ENCODE measurements at regions not wholly inside any gene's neighbourhood (a gene's known extent, or its start where the extent isn't known, plus 50 kb on each side); places are given as distances from the start of the nearest gene placed in this dataset.

GRCh38 chr15:87748483-87748882 is 508.1 kb downstream of the NTRK3 start:
- POLR2A ChIA-PET, result no interaction called here
- BruUV-seq (replicated peaks), result no TSS peak
- Histone ChIP-seq H3K4me1 (ENCODE audit: control insufficient read depth, insufficient read depth, low read length) (no peaks in the 10 kb centered on the region), H3K27me3 (ENCODE audit: control insufficient read depth, insufficient read depth, low read length) (no peaks in the 10 kb centered on the region), H3K36me3 (ENCODE audit: control insufficient read depth, insufficient read depth, low read length) (no peaks in the 10 kb centered on the region), H3K27ac (ENCODE audit: low read length) (no peak overlapping the region), H3K4me3 (ENCODE audit: low read depth in 2 of 2, low read length in 2 of 2) (no peak overlapping the region), H3K9me3 (ENCODE audit: control insufficient read depth, insufficient read depth, low read depth, low read length) (no peaks in the 10 kb centered on the region; the same call in 1 of the 2 replicates)
- CTCF ChIA-PET, result no interaction called here
- intact Hi-C loops (cut with micrococcal nuclease; ENCODE audit: unreplicated experiment) (no loop called here), in situ Hi-C loops (cut with HindIII; ENCODE audit: low pct_unique_long_range_greater_than_20kb, low sequenced_read_pairs) (no loop called here)
- ATAC-seq, result no peak
- no peak for TF ChIP-seq SIN3A (IDR thresholded peaks at IDR 0.05; ENCODE audit: borderline replicate concordance, insufficient read depth, low read depth, low read length)
- no peak for TF ChIP-seq TCF7L2 (IDR thresholded peaks at IDR 0.05; ENCODE audit: low read depth, low read length)
- TF ChIP-seq POLR2AphosphoS5 (IDR thresholded peaks at IDR 0.05; ENCODE audit: low read depth, low read length), result no peak
- TF ChIP-seq REST (IDR thresholded peaks at IDR 0.05; ENCODE audit: insufficient read depth in 1 of 2, low read depth in 2 of 2, low read length in 1 of 2), result no peak
- no peak for TF ChIP-seq CTCF (IDR thresholded peaks at IDR 0.05)
- DNase-seq (ENCODE audit: low read depth, low spot score), result no peak

- no peak overlapping the region for H3K27ac ChIP-seq (ENCODE audit: low read length)
- no peak for ATAC-seq
- intact Hi-C loops (cut with micrococcal nuclease; ENCODE audit: unreplicated experiment), result no loop called here
- no peaks in the 10 kb centered on the region for H3K4me1 ChIP-seq (ENCODE audit: control insufficient read depth, insufficient read depth, low read length)
- no TSS peak for BruUV-seq (replicated peaks)
- in situ Hi-C loops (cut with HindIII; ENCODE audit: low pct_unique_long_range_greater_than_20kb, low sequenced_read_pairs), result no loop called here
- ChIA-PET POLR2A (no interaction called here), CTCF (no interaction called here)
- no peak for DNase-seq (ENCODE audit: low read depth, low spot score)
- no peak for TF ChIP-seq POLR2AphosphoS5 (IDR thresholded peaks at IDR 0.05; ENCODE audit: low read depth, low read length)
- no peak for TF ChIP-seq CTCF (IDR thresholded peaks at IDR 0.05)
- TF ChIP-seq SIN3A (IDR thresholded peaks at IDR 0.05; ENCODE audit: borderline replicate concordance, insufficient read depth, low read depth, low read length), result no peak
- TF ChIP-seq TCF7L2 (IDR thresholded peaks at IDR 0.05; ENCODE audit: low read depth, low read length), result no peak
- no peak for TF ChIP-seq REST (IDR thresholded peaks at IDR 0.05; ENCODE audit: insufficient read depth in 1 of 2, low read depth in 2 of 2, low read length in 1 of 2)
- no peaks in the 10 kb centered on the region for H3K36me3 ChIP-seq (ENCODE audit: control insufficient read depth, insufficient read depth, low read length)
- H3K27me3 ChIP-seq (ENCODE audit: control insufficient read depth, insufficient read depth, low read length), result no peaks in the 10 kb centered on the region
- H3K9me3 ChIP-seq (ENCODE audit: control insufficient read depth, insufficient read depth, low read depth, low read length), result no peaks in the 10 kb centered on the region; the same call in 1 of the 2 replicates
- no peak overlapping the region for H3K4me3 ChIP-seq (ENCODE audit: low read depth in 2 of 2, low read length in 2 of 2)
Measured at GRCh38 chr15:87747087-87747486, 509.5 kb downstream of the NTRK3 start.
